Kidney epithelial cell (primary cell): ENCODE measurements at regions not wholly inside any gene's neighbourhood (a gene's known extent, or its start where the extent isn't known, plus 50 kb on each side); places are given as distances from the start of the nearest gene placed in this dataset.

ENCODE experiments used
- DNase-seq: peaks from one replicate; pipeline ENCODE4 v3.0.0-alpha.2; 2010; ENCODE audit warnings: low read depth
- H3K27me3 ChIP-seq: 2 replicates; pipeline ENCODE4 v1.6.0; 2011; ENCODE audit warnings: low read length; ENCODE audit not compliant: control insufficient read depth, insufficient read depth
- H3K36me3 ChIP-seq: 2 replicates; pipeline ENCODE4 v1.5.1; 2011; ENCODE audit warnings: low read length; ENCODE audit not compliant: control insufficient read depth, insufficient read depth
- H3K4me3 ChIP-seq: 2 replicates; pipeline ENCODE4 v1.5.1; 2011; ENCODE audit warnings: low read depth, mild to moderate bottlenecking, control low read depth, low read length
- CTCF ChIP-seq: IDR thresholded peaks from 2 replicates; pipeline ENCODE4 v1.5.1; 2011; ENCODE audit warnings: mild to moderate bottlenecking, moderate library complexity, low read length, control low read depth, inconsistent platforms; ENCODE audit not compliant: insufficient read depth, poor library complexity, severe bottlenecking

GRCh38 chr2:191543708-191544107 lies 134.2 kb upstream of the NABP1 start:
- H3K27me3 ChIP-seq, result no peaks in the 10 kb centered on the region
- no peak for TF ChIP-seq CTCF
- no peak for DNase-seq
- no peak overlapping the region for H3K4me3 ChIP-seq
- H3K36me3 ChIP-seq, result no peaks in the 10 kb centered on the region

- Histone ChIP-seq H3K27me3 (no peaks in the 10 kb centered on the region), H3K36me3 (no peaks in the 10 kb centered on the region), H3K4me3 (no peak overlapping the region)
- no peak for DNase-seq
- no peak for TF ChIP-seq CTCF
Measured at GRCh38 chr2:191544461-191545062, 133.4 kb upstream of the NABP1 start.

- TF ChIP-seq CTCF, result no peak
- DNase-seq, result no peak
- Histone ChIP-seq H3K36me3 (no peaks in the 10 kb centered on the region), H3K27me3 (no peaks in the 10 kb centered on the region), H3K4me3 (no peak overlapping the region)
Measured at GRCh38 chr2:191545361-191545760, 132.6 kb upstream of the NABP1 start.

- H3K4me3 ChIP-seq, result no peak overlapping the region
- H3K27me3 ChIP-seq, result no peaks in the 10 kb centered on the region
- H3K36me3 ChIP-seq, result no peaks in the 10 kb centered on the region
- DNase-seq, result no peak
- TF ChIP-seq CTCF, result no peak
Measured at GRCh38 chr2:191552066-191552465, 125.9 kb upstream of the NABP1 start.

GRCh38 chr2:191554240-191554639 lies 123.7 kb upstream of the NABP1 start:
- TF ChIP-seq CTCF, result no peak
- H3K27me3 ChIP-seq, result no peaks in the 10 kb centered on the region
- DNase-seq, result no peak
- no peak overlapping the region for H3K4me3 ChIP-seq
- H3K36me3 ChIP-seq, result no peaks in the 10 kb centered on the region

GRCh38 chr2:191555092-191555742 lies 122.7 kb upstream of the NABP1 start:
- H3K4me3 ChIP-seq, result no peak overlapping the region
- DNase-seq, result no peak
- no peaks in the 10 kb centered on the region for H3K27me3 ChIP-seq
- TF ChIP-seq CTCF, result peak; percentile 64
- no peaks in the 10 kb centered on the region for H3K36me3 ChIP-seq
